Choroid plexus epithelial cell (primary cell): ENCODE measurements at regions not wholly inside any gene's neighbourhood (a gene's known extent, or its start where the extent isn't known, plus 50 kb on each side); places are given as distances from the start of the nearest gene placed in this dataset.

Experiments used
- DNase-seq: peaks from one replicate; pipeline ENCODE4 v3.0.0-alpha.2; 2010; ENCODE audit warnings: low read depth
- H3K4me3 ChIP-seq: 2 replicates; pipeline ENCODE4 v1.5.1; 2011; ENCODE audit warnings: low read depth, mild to moderate bottlenecking, control low read depth, low read length, moderate library complexity
- TF ChIP-seq, protein P1 (sequence below): conservative IDR thresholded peaks from 2 replicates; pipeline ENCODE4 v1.5.1; 2011; ENCODE audit warnings: low read depth, mild to moderate bottlenecking, control low read depth, inconsistent platforms, low read length, moderate library complexity

DNA sequence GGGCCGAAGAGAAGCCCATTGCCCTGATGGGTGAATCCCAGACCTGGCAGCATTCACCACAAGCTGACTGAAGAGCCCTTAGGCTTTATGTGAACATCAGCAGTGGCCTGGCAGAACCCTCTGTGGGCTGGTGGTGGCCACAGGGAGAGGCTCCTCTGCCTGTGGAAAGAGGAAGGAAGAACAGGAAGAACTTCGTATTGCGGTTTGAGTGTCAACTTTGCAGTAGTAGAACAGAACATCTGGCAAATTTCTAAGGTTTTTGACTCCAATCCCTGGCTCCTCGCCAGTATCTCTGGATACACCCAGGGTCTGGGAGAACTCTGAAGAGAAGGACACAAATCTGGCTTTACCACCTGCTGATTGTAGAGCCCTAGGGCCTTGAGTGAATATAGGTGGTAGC, 356.4 kb upstream of the GRAMD2B start:
- DNase-seq = no peak
- H3K4me3 ChIP-seq = no peak overlapping the region

DNA sequence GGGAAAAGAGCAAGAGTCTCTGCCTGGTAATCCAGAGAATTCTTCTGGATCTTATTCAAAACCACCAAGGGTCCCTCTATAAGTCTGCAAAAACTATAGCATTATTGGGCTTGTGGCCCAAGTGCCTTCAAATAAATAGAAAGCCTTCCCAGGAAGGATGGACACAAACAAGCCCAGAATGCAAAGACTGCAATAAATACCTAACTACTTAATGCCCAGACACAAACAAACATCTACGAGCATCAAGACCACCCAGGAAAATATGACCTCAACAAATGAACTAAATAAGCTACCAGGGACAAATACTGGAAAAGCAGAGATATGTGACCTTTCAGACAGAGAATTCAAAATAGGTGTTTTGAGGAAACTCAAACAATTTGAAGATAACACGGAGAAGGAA, 355.8 kb upstream of the GRAMD2B start:
- no peak for DNase-seq
- TF ChIP-seq, protein P1, sequence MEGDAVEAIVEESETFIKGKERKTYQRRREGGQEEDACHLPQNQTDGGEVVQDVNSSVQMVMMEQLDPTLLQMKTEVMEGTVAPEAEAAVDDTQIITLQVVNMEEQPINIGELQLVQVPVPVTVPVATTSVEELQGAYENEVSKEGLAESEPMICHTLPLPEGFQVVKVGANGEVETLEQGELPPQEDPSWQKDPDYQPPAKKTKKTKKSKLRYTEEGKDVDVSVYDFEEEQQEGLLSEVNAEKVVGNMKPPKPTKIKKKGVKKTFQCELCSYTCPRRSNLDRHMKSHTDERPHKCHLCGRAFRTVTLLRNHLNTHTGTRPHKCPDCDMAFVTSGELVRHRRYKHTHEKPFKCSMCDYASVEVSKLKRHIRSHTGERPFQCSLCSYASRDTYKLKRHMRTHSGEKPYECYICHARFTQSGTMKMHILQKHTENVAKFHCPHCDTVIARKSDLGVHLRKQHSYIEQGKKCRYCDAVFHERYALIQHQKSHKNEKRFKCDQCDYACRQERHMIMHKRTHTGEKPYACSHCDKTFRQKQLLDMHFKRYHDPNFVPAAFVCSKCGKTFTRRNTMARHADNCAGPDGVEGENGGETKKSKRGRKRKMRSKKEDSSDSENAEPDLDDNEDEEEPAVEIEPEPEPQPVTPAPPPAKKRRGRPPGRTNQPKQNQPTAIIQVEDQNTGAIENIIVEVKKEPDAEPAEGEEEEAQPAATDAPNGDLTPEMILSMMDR = no peak

More for the DNA sequence above, 356.4 kb upstream of the GRAMD2B start:
- TF ChIP-seq, protein P1 = no peak

DNA sequence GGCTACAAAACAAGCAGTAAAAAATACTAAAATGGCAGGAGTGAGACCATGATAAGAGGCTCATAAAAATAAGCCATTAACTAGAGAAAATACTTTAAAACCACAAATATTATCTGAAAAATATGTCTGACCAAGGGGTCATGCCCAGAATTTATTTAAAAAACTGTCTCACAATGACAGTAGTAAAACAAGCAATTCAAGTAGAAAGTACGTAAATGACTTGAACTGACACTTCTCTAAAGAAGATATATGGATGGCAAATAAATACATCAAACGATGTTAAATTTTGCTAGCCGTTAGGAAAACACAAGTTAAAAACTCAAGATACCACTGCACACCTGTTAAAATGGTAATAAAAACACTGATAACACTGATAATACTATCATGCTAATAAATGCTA, 353.9 kb upstream of the GRAMD2B start:
- TF ChIP-seq, protein P1 = no peak
- no peak overlapping the region for H3K4me3 ChIP-seq
- DNase-seq = no peak

More for the DNA sequence above, 355.8 kb upstream of the GRAMD2B start:
- H3K4me3 ChIP-seq = no peak overlapping the region

DNA sequence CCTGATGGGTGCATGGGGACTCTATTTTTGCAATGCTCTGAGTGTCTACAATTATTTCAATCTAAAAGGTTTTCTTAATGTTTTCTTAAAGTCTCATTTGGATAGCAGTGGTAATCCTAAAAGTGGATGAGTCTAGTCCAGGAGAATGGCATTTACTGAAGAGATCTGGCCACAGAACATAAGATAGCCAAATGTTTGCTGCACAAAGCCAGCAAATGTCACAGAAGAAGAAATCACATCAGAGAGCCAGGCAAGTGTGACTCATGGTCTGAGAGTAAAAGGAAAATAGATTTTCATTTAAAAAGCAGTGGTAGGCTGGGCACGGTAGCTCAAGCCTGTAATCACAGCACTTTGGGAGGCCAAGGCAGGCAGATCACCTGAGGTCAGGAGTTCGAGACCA, 352.7 kb upstream of the GRAMD2B start:
- DNase-seq = no peak
- TF ChIP-seq, protein P1 = no peak
- H3K4me3 ChIP-seq = no peak overlapping the region

DNA sequence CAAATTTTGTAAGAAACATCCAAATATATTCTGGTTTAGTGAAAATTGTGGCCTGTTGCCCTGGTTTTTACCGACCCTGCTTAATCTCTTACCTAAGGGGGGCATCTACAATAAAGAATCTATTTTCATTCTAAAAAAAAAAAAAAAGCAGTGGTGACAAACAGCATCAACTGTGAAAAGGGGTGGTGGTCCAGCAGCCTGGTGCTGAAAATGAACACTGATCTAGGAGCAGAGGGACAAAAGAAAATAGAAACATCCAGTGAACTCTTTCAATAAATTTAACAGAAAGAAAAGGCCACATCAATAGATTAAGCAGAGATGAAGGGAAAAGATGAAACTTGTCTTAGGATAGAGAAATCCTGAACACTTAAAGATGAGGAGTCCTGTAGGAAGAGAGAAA, 348.7 kb upstream of the GRAMD2B start:
- no peak overlapping the region for H3K4me3 ChIP-seq
- DNase-seq = no peak
- TF ChIP-seq, protein P1 = no peak

DNA sequence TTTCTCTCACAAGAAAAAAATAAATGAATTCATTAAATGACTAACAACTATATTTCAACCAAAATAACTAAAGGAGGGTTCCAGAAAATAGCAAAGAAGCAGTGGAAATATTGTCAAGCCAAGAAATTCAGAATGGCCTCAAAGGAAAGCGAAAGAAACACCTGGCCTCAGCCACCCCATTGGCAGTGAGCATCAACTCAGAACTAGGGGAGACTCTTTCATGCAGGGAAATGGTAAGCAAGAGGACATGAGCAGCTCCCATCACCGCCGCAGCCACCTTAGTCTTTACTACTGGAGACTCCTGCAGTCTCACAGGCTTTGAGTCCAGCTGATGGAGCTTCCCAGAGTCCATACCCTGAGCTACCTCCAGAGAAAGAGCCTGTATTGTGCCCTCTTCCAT, 343.9 kb upstream of the GRAMD2B start:
- no peak overlapping the region for H3K4me3 ChIP-seq
- DNase-seq = no peak
- TF ChIP-seq, protein P1 = no peak

DNA sequence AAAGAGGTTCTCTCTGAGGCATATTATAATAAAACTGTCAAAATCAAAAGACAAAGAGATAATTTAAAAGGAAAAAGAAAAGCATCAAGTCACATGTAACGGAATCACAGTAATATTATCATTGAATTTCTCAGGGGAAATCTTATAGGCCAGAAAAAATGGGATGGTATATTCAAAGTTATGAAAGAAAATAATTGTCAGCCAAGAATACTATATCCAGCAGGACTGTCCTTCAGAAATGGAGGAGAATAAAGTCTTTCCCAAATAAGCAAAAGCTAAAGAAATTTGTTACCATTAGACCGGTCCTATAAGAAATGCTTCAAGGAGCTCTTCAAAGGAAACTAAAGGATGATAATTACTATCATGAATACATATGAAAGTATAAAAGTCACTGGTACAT, 342.0 kb upstream of the GRAMD2B start:
- TF ChIP-seq, protein P1 = no peak
- no peak for DNase-seq
- no peak overlapping the region for H3K4me3 ChIP-seq
